ENCODE measurements at regions not wholly inside any gene's neighbourhood (a gene's known extent, or its start where the extent isn't known, plus 50 kb on each side); places are given as distances from the start of the nearest gene placed in this dataset.
A peak's percentile ranks its signal among the peaks of the same experiment; 100 is the strongest.
"Not testable (repeated sequence)": the region's sequence is repeated elsewhere in the genome, so short reads cannot be mapped to it uniquely, and the experiment has no call there.

- H3K4me3 ChIP-seq (ENCODE audit: low read depth, low read length) = no peak overlapping the region
- TF ChIP-seq POLR2A (IDR thresholded peaks at IDR 0.05; ENCODE audit: extremely low read depth, insufficient read length) = no peak
- DNase-seq (ENCODE audit: low read depth) = no peak
These were observed 53.4 kb upstream of the CHD2 start for GRCh38 chr15:92846741-92847140.

- H3K4me3 ChIP-seq (ENCODE audit: low read depth, low read length) = no peak overlapping the region
- no peak for TF ChIP-seq CTCF (IDR thresholded peaks at IDR 0.05; ENCODE audit: low read depth, low read length)
- TF ChIP-seq POLR2A (IDR thresholded peaks at IDR 0.05; ENCODE audit: extremely low read depth, insufficient read length) = no peak
- no peak for TF ChIP-seq MYC (IDR thresholded peaks at IDR 0.05; ENCODE audit: low read depth, low read length)
- no peak for TF ChIP-seq MAX (IDR thresholded peaks at IDR 0.05; ENCODE audit: low read depth, low read length)
- no peak for DNase-seq (ENCODE audit: low read depth)
These were observed 52.3 kb upstream of the CHD2 start for GRCh38 chr15:92847841-92848240.

- no peak overlapping the region for H3K4me3 ChIP-seq (ENCODE audit: low read depth, low read length)
- TF ChIP-seq MAX (IDR thresholded peaks at IDR 0.05; ENCODE audit: low read depth, low read length) (no peak), CTCF (IDR thresholded peaks at IDR 0.05; ENCODE audit: low read depth, low read length) (no peak), MYC (IDR thresholded peaks at IDR 0.05; ENCODE audit: low read depth, low read length) (no peak), POLR2A (IDR thresholded peaks at IDR 0.05; ENCODE audit: extremely low read depth, insufficient read length) (no peak)
These were observed 51.7 kb upstream of the CHD2 start for GRCh38 chr15:92848464-92848851.

GRCh38 chr15:92848852-92849598 lies 51.1 kb upstream of the CHD2 start:
- TF ChIP-seq POLR2A (IDR thresholded peaks at IDR 0.05; ENCODE audit: extremely low read depth, insufficient read length) (no peak), CTCF (IDR thresholded peaks at IDR 0.05; ENCODE audit: low read depth, low read length) (no peak), MAX (IDR thresholded peaks at IDR 0.05; ENCODE audit: low read depth, low read length) (no peak), MYC (IDR thresholded peaks at IDR 0.05; ENCODE audit: low read depth, low read length) (no peak)
- no peak overlapping the region for H3K4me3 ChIP-seq (ENCODE audit: low read depth, low read length)
- peak; percentile 33 for DNase-seq (ENCODE audit: low read depth)

More at GRCh38 chr15:92848464-92848851, 51.7 kb upstream of the CHD2 start:
- DNase-seq (ENCODE audit: low read depth) = no peak

GRCh38 chr15:92850218-92850617 lies 49.9 kb upstream of the CHD2 start:
- not testable (repeated sequence) for H3K4me3 ChIP-seq (ENCODE audit: low read depth, low read length); DNase-seq (ENCODE audit: low read depth)
